ENCODE measurements at regions not wholly inside any gene's neighbourhood (a gene's known extent, or its start where the extent isn't known, plus 50 kb on each side); places are given as distances from the start of the nearest gene placed in this dataset.

GRCh38 chr11:10991393-10991792 lies 133.5 kb upstream of the ZBED5 start:
- TF ChIP-seq KDM5A (IDR thresholded peaks at IDR 0.05; ENCODE audit: low read length) (no peak), NRF1 (IDR thresholded peaks at IDR 0.05; ENCODE audit: low read depth, low read length) (no peak), CTCF (IDR thresholded peaks at IDR 0.05; ENCODE audit: control extremely low read depth in 1 of 3, insufficient read depth in 1 of 3, low read depth in 1 of 3, low read length in 3 of 3) (no peak), TAF1 (IDR thresholded peaks at IDR 0.05; ENCODE audit: low read depth, low read length) (no peak), EZH2 (IDR thresholded peaks at IDR 0.05; ENCODE audit: low read depth, low read length, severe bottlenecking) (no peak), POLR2A (IDR thresholded peaks at IDR 0.05; ENCODE audit: control extremely low read depth in 1 of 2, low read depth in 2 of 2, low read length in 2 of 2) (no peak), EP300 (IDR thresholded peaks at IDR 0.05; ENCODE audit: borderline replicate concordance in 1 of 2, low read depth in 2 of 2, low read length in 2 of 2) (no peak), JUN (IDR thresholded peaks at IDR 0.05; ENCODE audit: low read depth, low read length) (no peak), RXRA (IDR thresholded peaks at IDR 0.05; ENCODE audit: insufficient read depth, low read depth, low read length) (no peak), SIRT6 (IDR thresholded peaks at IDR 0.05; ENCODE audit: low read length) (no peak)
- TF ChIP-seq, protein P1, sequence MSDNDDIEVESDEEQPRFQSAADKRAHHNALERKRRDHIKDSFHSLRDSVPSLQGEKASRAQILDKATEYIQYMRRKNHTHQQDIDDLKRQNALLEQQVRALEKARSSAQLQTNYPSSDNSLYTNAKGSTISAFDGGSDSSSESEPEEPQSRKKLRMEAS (IDR thresholded peaks at IDR 0.05) = no peak

Measured in H1 (cell line).